Esophagus muscularis mucosa (tissue), 4 donors: ENCODE measurements at regions not wholly inside any gene's neighbourhood (a gene's known extent, or its start where the extent isn't known, plus 50 kb on each side); places are given as distances from the start of the nearest gene placed in this dataset.

Experiments
- EP300 ChIP-seq: sonication (generic); formaldehyde crosslinking; IDR thresholded peaks from one replicate; pipeline ENCODE4 v1.6.1; 2017; ENCODE audit warnings: antibody characterized with exemption
- POLR2A ChIP-seq: fragments of 450-650 bp; IDR thresholded peaks from one replicate; pipeline ENCODE4 v1.6.1; 2017; ENCODE audit warnings: antibody characterized with exemption, moderate library complexity, mild to moderate bottlenecking, low read depth
- TF ChIP-seq, protein P1 (sequence below), 3 experiments: fragments of 200-600 bp in 2 of 3; fragments of 450-650 bp in 1 of 3; sonication (generic) in 2 of 3; IDR thresholded peaks; one replicate each; pipeline ENCODE4 v1.5.1; 2017 to 2019; ENCODE audit warnings: antibody characterized with exemption in 3 of 3, mild to moderate bottlenecking in 2 of 3, moderate library complexity in 1 of 3

DNA sequence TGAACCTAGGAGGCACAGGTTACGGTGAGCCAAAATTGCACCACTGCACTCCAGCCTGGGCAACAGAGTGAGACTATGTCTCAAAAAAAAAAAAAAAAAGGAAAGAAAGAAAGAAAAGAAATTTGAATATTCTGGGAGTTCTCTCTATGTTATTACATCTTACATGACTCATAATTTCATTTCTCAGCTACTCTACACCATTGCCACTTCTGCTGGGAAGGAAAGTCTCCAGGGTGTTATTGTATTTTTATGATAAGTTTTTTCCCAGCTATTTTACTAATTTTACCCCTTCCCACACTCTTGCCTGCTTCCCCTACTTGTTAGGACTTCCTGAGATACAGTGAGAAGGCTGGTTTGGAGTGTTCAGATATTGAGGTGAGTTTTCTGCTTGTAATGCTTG lies 69.7 kb upstream of the UMPS start:
- TF ChIP-seq, protein P1, sequence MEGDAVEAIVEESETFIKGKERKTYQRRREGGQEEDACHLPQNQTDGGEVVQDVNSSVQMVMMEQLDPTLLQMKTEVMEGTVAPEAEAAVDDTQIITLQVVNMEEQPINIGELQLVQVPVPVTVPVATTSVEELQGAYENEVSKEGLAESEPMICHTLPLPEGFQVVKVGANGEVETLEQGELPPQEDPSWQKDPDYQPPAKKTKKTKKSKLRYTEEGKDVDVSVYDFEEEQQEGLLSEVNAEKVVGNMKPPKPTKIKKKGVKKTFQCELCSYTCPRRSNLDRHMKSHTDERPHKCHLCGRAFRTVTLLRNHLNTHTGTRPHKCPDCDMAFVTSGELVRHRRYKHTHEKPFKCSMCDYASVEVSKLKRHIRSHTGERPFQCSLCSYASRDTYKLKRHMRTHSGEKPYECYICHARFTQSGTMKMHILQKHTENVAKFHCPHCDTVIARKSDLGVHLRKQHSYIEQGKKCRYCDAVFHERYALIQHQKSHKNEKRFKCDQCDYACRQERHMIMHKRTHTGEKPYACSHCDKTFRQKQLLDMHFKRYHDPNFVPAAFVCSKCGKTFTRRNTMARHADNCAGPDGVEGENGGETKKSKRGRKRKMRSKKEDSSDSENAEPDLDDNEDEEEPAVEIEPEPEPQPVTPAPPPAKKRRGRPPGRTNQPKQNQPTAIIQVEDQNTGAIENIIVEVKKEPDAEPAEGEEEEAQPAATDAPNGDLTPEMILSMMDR (IDR thresholded peaks at IDR 0.05), result no peak
- TF ChIP-seq POLR2A (no peak), EP300 (no peak)
